NOMO-1 (cell line): ENCODE measurements at regions not wholly inside any gene's neighbourhood (a gene's known extent, or its start where the extent isn't known, plus 50 kb on each side); places are given as distances from the start of the nearest gene placed in this dataset.

Experiments
- DNase-seq, 2 experiments: peaks; one replicate each; lab custom pipeline; 2025; ENCODE audit not compliant: unreplicated experiment in 2 of 2; lab: John Stamatoyannopoulos, UW

DNA sequence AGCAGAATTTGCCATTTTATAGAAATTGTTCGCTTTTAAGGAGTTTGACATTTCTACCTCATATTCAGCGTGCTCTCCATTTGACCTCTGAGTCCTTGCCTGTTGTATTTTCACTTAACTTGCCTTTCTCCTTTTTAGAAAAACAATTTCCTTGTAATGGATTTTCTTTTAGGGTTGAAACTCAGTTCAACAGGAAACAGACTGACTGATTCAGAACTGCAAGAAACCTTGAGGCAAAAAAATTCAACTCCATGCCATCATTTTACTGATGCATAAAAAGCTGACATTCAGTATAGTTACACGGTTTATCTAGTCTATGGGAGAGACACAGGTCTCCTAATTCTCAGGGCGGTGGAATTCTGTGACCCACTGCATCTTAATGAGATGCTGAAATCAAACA is 59.8 kb downstream of the MRPS30 start:
- no peak for DNase-seq

DNA sequence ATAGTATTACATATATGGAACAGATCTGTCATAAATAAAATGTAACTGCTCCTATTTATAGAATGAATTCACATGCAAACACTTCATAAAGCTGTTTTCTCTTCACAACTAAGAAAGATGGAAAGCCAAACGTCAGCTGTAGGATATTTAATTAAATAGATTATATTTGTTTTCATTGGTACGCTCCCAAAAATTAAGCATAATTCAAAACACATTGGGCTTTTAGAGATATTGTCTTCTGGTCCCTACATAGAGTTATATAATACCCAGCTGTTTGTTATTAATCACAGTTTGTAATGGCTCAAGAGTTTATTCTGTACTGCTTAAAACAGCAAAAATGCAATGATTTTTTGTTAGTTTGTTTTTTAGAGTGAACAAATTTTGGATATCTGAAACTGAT is 61.2 kb downstream of the MRPS30 start:
- no peak for DNase-seq

DNA sequence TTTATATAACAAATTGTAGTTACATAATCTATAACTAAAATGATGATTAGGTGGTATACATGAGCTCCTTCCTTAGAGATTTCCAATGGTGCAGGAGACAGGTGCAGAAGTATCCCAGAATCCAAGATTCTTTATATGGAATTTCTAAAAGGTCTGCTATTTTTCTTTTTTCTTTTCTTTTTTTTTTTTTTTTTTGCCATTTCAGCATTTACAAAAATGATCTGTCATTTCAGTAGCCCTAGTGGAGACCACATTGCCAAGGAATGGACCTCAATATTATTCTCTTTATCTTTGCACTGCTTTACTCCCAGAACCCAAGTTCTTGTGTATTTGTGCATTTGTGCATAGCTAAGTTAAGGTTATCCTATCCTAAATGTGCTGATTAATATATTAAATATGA is 61.7 kb downstream of the MRPS30 start:
- DNase-seq: no peak

DNA sequence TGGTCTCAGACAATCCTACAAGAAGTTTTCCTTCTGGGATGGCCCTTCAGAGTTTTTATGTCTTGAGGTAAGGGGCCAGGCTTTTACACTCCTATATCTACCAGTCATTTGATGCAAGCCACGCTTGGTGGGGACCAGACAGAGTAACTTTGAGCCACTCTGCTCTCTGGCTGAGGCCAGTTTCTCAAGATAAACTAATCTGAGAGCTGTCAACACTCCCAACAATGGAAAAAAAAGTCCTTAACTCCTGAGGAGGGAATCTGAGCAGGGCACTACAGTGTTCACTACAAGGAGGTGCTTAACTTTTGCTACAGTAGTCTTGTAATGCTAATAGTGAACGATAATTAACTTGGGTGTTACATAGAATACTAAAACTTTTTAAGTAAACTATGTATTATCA is 62.7 kb downstream of the MRPS30 start:
- no peak for DNase-seq

DNA sequence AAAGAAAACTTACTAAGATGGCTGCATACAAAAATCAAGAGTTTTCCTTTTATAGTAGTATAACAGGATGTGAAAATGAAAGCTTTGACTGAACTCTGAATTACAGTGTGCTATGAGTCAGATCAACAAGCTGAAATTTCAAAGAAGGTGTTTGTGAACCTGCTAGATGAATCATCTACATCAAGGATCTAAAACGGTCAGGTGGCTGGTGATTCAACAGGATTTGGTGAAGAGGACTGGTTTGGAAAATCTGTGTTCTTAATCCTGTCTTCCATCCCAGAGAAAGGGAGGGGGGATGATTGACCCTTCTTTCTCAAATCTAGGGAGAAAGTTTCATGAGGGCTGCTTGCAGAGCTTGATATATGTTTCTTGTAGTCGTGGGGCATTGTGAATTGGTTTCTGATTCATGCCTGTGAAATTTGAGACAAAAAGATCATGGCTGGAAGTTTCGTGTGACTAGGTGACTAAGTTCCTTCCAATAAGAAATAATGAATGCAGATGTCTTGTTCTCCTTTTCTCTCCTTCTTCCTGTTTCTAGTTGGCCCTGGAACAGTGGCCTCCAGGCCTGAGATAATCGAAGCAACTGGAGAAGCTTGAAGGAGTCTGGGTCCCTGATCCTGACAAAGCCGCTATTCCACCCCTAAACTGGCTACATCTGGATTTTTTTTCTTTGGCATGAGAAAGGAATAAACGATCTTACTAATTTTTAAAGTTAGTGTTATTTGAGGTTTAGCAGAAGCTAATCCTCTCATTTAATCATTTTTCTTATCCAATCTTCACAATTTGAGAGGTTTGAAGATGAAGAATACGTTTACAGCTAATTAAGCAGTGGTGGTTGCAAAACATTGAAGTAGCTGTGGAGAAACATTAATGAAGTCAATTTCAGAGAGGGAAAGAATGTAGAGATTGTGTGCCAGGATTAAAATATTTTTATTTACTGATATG is 67.2 kb downstream of the MRPS30 start:
- DNase-seq: peak; percentile 70 to 98

DNA sequence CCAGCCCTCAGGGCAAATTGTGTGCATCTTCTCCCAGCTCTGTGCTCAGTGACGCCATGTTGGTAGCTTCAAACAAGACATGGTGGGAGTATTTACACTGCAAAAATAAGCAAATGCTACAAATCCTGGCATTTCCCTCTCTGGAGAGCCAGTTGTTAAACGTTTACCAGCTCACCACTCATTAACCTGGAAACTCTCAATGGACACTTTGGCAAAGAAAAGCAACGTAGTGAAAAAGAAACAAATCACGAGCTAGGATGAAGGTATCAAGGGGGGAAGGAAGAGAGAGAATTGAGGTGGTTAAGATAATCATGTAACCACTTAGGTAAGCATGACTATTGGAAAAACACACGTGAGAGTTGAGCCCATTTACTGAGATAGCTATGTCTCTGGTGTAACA is 72.5 kb downstream of the MRPS30 start:
- DNase-seq: no peak

DNA sequence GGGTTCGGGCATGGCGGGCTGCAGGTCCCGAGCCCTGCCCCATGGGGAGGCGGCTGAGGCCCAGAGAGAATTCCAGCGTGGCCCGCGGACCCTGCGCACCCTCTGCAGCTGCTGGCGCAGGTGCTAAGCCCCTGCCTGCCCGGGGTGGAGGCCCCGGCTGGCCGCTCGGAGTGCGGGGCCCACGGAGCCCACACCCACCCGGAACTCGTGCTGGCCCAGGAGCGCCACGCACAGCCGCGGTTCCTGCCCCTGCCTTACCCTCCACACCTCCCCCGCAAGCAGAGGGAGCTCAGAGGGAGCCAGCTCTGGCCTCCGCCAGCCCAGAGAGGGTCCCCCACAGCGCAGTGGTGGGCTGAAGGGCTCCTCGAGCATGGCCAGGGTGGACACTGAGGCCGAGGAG is 75.3 kb downstream of the MRPS30 start:
- no peak for DNase-seq

DNA sequence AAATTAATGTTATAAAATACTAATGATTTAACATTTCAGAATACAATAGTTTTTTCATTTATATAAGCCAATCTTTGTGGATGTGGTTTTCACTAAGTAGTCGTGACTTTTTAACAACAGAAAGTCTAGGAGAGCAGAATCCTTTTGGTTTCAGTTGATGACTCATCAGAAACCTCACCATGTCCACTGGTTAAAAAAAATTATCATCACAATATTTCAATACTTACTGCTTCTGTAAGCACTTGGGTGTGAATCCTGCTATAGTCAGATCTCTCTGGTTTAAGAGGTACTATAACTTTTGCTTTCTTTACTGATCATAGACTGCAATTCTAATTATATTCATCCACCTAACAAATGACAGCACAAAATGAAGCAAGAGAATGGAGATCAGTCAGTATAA is 77.2 kb downstream of the MRPS30 start:
- DNase-seq: peak in 1 of 2 experiments; percentile 62

DNA sequence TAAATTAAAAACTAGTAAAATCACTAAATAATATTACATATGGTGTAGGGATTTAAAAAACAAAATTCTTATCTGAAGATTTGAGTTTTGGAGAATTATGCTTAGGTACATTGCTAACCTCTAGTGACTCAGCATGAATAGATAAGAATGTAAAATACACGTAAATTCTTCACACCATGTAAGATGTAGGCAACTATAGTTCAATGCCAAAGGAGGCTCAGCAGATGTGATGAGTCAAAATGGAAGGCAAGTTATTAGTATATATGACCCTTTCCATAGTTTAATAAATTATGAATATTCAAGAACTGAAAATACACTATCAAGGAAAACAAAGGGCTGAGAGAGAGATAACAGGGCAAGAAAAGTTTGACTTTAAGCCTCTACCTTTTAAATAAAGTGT is 79.0 kb downstream of the MRPS30 start:
- no peak for DNase-seq

DNA sequence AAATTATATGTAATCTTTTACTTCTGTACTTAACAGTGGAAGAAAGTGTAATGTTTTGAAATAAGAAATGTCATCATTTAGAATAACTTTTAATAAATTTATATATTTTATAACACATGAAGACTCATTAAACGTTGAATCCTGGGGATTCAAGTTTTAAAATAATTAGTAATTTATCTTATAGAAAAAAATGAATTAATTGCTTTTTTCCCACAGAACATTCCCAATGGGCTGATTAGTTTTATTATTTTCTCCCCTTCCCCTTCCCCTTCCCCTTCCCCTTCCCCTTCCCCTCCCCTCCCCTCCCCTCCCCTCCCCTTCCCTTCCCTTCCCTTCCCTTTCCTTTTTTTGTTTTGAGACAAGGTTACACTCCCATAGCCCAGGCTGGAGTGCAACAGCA is 79.7 kb downstream of the MRPS30 start:
- no peak for DNase-seq

DNA sequence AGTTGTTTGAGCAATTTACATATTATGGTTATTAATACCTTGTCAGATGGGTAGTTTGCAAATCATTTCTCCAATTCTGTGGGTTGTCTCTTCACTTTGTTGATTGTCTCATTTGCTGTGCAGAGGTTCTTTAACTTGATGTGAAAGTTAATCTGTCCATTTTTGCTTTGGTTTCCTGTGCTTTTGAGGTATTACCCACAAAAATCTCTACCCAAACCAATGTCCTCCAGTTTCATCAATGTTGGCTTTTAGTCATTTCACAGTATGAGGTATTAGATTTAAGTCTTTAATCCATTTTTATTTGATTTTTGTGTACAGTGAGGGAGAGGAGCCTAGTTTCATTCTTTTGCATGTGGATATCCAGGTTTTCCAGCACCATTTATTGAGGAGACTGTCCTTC is 82.4 kb downstream of the MRPS30 start:
- DNase-seq: no peak

DNA sequence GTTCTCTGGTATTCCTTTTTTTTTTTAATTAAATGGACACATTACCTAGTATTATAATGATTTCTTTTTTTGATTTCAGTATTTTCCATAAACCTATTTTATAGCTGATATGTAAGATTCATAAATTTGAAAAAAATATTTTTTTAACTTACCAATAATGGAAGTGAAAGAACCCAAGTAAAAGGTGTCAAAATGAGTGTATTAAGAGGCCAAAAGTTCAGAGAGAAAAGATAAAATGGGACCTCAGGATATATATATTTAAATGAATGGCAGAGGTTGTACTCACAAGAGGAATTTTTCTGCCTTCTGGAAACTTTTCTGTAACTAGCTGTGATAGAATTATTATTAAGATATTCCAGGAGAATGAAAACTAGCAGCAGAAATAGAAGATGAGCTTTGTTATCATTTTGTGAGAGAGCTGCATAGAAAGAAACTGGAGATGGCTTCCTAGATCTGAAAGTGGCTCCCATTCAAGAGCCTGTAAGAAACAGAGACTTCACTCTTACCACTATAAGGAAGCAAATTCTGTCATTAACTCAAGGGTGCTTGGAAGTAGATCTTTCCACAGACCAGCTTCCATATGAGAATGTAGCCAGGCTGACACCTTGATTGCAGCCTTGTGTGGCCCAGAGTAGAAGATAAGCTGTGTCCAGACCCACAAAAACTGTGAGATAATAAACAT is 91.7 kb downstream of the MRPS30 start:
- DNase-seq: no peak

DNA sequence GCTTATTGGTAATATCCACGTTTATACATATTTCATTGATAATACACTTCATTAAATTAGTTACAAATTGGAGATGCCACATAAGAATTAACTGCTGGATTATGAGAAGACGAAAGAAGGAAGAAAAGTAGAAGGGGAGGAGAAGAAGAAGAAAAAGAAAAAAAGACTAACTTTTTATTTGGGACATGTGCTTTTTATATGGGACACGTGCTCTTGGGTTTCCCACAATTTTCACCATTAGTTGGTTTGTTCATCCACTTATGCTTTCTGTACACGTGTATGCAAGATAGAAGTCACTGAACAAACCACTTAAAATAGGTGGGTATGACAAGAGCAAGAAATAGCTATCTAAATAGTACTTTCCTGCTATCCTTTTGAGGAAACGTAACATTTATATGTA is 98.6 kb downstream of the MRPS30 start:
- no peak for DNase-seq

DNA sequence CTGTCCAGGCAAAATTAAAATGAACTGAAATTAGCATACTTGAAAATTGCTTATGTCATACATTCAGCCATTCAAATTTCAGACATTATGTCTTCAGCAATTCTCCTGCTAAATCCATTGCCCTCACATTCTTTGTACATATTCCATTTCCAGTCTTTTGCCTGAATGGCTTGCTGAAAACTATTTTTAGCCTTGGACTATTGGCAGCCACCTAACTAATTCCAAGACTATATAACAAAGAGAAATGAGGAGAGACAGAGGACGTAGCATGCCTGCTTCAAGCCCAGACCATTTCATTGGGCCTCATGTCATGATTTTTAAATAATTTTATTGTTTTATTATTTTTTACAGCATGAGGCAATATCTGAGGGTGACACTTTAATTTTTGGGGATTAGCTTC is 100.3 kb downstream of the MRPS30 start:
- no peak for DNase-seq

DNA sequence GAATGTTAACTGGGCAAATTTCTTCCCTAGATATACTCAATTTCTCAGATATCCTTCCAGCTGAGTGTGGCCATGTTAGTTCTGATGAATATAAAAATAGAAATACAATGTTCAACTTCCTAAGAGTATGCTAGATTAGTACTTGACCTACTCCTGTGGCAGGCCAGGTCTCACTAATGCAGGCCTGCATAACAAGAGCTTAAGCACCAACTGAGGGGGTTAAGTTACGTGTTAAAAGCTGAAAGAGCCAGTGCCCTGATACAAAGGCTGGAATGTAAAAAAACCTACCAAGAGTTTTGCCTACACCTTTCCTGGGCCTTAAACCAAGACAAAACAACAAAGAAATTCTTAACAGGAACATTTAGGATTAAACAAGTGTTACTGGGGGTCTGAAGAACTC is 102.8 kb downstream of the MRPS30 start:
- DNase-seq: no peak

DNA sequence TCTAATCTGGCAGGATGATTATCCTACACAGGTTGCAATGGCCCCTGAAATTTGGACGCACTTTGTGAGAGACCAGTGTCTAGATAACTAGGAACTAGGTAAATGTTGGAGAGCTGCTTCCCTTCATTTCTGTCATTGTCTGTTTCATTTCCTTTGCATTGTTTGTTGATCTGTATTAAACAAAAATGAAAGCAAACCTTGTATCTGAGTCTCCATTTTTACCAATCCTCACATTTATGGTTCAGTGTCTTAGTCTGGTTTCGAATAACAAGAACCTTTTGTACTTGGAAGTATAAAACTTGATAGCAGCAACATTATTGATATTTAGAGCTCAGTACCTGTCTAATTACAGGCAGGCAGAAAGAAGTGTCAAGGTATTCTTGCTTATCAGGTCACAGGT is 105.5 kb downstream of the MRPS30 start:
- DNase-seq: no peak

DNA sequence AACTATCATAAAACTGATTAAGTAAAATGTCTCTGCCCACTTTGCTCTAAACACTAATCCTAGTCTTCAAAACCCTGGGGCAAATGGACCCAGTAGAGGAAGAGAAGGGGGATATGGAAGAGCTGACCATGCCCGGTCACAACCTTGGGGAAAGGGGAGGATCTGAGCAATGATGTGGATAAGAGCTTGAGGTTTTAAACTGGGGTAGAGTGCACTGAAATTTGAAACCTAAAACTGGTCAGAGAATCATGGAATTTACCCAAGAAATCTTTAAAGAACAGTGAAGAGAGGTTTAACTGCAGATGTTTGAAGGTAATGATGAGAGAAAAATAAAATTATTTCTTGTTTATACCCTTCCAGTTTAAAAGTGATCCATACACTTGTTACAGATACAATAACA is 110.8 kb downstream of the MRPS30 start:
- no peak for DNase-seq

DNA sequence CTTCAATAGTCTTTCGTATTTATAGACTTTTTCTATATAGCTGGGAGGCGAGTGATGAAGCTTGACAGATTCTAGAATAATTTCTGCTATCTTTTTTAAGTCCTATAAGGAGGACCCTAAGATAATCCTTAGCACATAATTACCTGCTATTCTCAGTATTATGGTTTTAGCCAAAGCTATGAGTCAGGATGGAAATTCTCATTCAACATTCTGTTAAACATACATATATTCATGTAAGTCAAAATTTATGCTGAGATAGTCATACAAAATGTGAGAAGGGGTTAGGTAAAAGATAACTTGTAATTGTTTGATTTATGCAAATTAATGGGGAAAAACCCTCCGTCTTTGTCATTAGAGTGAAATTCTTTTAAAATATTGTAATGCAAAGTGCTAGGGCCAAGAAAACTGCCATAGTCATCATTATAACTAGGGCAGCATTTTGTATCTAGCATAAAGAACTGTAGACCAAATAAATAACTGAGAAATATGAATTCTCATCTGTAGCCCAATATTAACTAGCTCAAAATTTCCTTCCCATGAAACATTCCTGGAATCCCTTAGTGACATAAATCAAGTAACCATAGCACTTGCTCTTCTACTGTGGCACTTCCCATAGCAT is 118.5 kb downstream of the MRPS30 start:
- DNase-seq: no peak

DNA sequence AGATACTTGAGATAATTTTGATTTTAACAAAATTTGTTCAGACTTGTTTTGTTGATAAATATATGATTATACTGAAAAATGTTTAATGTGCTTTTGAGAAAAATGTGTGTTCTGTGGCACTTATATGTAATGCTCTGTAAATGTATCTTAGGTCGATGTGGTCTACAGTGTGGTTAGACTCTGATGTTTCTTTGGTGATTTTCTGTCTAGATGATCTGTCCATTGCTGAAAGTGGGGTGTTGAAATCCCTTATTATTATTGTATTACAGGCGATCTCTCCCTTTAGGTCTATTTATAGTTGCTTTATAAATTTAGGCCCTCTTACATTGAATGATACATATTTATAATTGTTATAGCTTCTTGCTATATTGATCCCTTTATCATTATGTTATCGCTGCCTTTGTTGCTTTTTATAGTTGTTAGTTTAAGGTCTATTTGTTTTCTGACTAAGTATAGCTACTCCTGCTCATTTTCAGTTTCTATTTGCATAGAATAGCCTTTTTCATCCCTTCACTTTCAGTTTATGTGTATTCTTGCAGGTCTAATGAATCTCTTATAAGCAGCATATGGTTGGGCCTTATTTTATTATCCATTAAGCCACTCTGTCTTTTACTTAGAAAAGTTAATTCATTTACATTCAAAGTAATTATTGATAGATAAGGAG is 124.3 kb downstream of the MRPS30 start:
- no peak for DNase-seq

DNA sequence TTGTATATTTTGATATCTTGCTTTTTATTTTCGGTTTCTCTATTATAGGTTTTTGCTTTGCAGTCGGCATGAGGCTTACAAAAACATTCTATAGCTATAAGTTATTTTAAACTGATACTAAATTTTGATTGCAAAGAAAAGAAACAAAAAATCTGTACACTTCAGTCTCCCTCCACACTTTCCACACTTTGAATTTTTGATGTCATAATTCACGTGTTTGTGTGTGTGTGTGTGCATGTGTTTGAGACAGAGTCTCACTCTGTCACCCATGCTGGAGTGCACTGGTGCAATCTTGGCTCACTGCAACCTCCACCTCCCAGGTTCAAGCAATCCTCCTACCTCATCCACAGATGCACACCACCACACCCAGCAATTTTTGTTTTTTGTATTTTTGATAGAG is 124.9 kb downstream of the MRPS30 start:
- DNase-seq: no peak

DNA sequence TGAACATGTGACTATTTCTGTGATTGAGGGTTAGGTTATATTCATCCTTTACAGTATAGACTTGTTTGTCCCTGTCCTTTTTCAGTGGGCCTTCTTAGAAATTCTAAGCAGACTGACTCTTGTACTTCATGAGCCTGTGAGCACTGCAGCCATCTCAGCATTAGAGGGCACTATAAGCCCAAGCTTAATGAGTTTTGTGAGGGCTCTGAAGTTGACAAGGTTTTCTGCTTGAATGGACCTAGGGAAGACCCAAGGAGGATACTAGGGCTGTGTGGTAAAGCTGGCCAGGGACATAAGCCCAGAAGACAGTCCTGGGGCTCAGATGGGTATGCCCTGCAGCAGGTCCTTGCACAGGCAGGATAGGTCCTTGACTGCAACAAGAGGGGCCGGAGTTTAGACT is 126.5 kb downstream of the MRPS30 start:
- DNase-seq: no peak
